ENCODE measurements at regions not wholly inside any gene's neighbourhood (a gene's known extent, or its start where the extent isn't known, plus 50 kb on each side); places are given as distances from the start of the nearest gene placed in this dataset.

DNA sequence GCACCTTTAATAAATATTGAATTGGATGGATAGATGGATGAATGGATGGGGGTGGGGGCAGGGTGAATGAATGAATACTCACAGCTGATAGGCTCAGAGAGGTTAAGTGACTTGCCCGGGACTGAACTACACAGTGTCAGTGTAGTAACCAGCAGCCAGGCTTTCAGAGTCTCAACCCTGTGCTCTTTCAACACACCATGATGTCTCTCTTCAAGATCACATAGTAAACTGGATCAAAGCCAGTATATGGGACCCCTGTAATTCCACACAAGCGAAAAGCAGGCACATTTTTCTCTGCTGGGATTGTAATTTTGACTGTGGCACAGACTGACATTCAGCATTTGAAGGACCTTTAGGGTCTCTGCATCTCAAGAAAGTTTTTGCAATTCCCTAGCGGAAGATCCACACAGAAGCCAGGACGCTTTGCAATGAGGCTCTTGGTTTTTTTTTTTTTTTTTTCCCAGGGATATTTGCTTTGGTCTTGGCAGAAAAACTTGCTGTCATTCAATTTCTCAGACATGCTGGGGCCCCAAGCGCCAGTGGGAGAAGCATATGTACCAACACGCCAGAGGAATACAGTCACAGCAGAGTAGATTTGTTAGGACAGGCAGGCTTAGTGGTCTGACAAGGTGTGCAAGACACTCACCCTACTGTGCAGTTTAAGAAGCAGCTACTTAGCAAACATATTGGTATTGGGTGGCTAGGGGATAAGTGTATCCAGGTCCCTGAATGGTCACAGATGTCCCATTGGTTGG lies 213.1 kb upstream of the CAMK1G start:
- no peak for DNase-seq (ENCODE audit: low spot score)

- peak; percentile 36 for DNase-seq (ENCODE audit: low spot score)
These were observed 208.4 kb upstream of the CAMK1G start for GRCh38 chr1:209375097-209375496.

DNA sequence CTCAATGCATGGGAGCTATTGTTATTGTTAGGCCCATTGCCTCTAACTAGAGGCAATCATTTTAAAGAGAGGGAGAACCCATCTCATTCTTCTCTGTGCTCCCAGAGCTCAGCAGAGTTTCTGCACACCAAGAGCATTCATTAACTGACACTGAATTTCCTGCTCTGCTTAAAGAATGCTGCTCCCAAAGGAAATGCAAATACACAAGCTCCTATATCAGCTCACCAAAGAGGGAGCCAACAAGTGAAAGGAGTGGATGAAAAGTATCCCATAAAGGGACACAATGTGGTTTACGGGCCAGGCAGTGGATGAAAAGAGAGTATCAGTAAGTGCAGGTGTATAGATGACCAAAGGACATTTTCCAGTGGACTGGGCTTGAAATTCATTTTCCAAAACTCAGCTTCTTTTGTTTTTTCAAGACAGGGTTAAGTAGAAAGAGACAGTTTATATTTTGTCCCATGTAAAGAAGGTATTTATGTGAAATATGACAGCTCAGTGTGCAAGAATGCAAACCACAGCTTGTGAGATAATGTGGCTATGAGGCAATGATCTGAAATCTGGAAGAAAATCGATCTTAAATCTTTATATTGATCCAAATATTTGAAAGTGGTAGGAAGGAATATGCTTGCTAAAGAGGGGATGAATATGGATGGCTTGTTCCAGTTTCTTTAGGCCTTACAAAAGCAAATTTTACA lies 207.7 kb upstream of the CAMK1G start:
- peak; percentile 33 for DNase-seq (ENCODE audit: low spot score)

- DNase-seq (ENCODE audit: low spot score), result no peak
These were observed 206.7 kb upstream of the CAMK1G start for GRCh38 chr1:209376774-209377173.

- no peak for DNase-seq (ENCODE audit: low spot score)
These were observed 205.5 kb upstream of the CAMK1G start for GRCh38 chr1:209377995-209378394.

DNA sequence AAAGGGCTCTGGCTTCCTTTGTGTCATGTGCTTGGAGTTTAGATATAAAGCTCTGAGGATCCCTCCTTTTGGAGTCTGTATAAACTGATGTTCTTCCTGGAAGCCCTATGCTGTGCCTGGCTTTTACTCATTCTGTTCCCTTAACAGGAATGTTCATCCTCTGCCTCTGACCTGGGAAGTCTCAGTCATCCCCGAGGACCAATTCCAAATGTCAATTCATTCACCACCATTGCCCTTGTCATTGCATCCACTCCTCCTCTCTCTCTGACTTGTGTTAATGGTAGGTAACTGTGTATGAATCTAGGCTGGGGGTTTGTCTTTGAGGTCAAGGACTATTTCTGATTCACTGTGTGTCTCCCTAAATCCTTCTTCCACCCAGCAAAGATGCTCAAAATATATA lies 204.2 kb upstream of the CAMK1G start:
- no peak for DNase-seq (ENCODE audit: low spot score)

- no peak for DNase-seq (ENCODE audit: low spot score)
These were observed 203.1 kb upstream of the CAMK1G start for GRCh38 chr1:209380420-209380819.

GRCh38 chr1:209382231-209383100 lies 201.0 kb upstream of the CAMK1G start:
- no peak for DNase-seq (ENCODE audit: low spot score)

- DNase-seq (ENCODE audit: low spot score), result peak; percentile 4
These were observed 200.1 kb upstream of the CAMK1G start for GRCh38 chr1:209383422-209383821.

DNA sequence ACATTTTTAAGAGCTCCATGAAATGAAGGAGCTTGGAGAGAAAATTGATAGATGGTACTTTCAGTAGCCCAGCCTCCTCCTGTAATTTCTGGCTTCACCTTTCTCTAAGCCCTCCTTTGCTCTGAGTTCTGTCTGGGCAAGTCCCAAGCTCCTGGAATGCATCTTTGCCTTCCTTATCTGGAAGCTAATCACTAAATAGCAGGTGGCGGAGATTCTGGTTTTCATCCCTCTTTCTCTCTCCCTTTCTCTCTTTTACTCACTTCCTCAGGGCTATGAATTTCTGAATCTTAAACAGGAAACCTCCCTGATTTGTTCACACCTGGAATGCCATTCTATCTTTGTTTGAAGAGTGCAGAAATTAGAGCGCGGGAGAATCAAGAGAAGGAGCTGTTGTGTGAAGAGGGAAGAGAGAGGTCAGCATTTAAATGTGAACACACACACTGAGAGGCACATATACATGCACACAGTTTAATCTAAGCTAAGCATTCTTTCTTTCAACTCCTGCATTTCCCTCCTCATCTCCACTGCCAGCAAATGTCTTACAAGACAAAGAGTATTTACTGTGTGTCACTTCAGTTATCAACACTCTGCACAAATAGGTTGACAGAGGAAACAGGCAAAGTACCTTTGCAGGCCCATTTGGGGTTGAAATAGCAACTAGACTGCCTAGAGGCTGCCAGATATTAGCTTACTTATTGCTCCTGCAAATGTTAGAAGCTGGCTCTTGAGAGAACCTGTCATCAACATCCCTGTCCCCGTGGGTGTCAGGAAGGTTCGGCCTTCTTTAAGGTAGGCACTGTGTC lies 199.4 kb upstream of the CAMK1G start:
- no peak for DNase-seq (ENCODE audit: low spot score)

GRCh38 chr1:209384710-209385550 lies 198.6 kb upstream of the CAMK1G start:
- no peak for DNase-seq (ENCODE audit: low spot score)

- no peak for DNase-seq (ENCODE audit: low spot score)
These were observed 197.4 kb upstream of the CAMK1G start for GRCh38 chr1:209386156-209386555.

- DNase-seq (ENCODE audit: low spot score), result peak; percentile 8
These were observed 196.1 kb upstream of the CAMK1G start for GRCh38 chr1:209387271-209387968.

GRCh38 chr1:209387969-209388329 lies 195.6 kb upstream of the CAMK1G start:
- no peak for DNase-seq (ENCODE audit: low spot score)

- no peak for DNase-seq (ENCODE audit: low spot score)
These were observed 195.2 kb upstream of the CAMK1G start for GRCh38 chr1:209388358-209388757.

DNA sequence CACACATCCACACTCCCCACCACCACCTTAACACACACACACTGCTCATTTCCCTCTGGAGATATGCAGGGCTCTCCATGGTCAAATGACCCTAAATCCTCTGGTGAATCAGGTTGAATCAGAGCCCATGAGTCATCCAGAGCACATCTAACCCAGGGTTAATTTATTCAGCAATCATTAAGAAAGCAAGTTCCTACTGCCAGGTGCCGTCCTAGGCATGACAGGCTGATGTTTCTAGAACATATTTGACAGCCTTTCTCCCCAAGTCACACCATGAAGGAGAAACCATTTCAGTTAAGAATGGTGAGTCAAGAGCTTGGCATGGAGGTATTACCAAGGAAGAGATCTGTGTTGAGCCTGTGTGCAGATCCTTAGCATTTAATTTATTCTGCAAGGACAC lies 194.3 kb upstream of the CAMK1G start:
- peak; percentile 42 for DNase-seq (ENCODE audit: low spot score)

DNA sequence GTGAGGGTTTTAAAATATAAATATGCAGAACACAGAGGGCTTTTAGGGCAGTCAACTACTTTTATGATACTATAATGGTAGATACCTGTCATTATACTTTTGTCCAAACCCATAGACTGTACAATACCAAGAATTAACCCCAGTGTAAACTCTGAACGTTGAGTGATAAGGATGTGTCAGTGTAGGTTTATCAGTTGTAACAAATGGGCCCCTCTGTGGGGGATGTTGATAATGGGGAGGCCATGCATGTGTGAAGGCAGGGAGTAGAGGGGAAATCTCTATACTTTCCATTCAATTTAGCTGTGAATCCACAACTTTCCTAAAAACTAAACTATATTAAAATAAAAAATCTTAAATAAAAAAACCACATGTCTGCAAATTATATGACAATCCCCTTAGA lies 193.5 kb upstream of the CAMK1G start:
- no peak for DNase-seq (ENCODE audit: low spot score)

DNA sequence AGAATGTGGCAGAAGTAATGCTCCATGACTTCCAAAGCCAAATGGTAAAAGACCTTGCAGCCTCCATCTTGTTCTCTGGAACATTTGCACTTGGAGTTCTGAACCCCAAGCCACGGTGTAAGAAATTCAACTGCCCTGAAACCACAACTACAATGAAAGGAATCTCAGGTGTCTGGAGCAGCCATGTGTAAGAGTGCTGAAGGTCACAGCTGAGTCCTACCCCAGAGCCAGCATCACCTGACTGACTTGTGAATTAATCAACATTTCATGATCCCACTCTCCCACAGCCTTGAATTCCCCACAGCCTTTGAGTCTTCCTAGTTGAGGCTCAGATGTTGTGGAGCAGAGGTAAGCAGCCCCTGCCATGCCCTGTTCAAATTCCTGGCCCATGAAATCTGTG lies 192.8 kb upstream of the CAMK1G start:
- DNase-seq (ENCODE audit: low spot score), result no peak

DNA sequence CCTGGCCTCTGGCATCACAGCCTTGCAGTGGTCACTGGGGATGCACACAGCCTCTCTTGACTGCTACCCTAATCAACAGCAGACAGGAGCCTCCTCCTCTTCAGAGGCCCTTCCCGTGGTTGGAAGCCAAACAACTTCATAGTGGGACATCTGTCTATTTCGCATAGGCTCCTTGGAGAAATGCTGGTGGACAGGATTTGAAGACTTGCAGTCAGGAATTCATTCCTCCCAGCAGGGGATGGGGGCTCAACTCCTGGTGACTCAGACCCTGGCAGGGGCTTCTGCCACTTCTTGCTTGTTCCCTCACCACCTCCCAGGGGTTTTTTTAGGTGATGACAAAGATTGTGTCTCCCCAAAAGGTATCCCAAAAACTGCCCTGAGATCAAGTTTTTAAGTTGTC lies 191.7 kb upstream of the CAMK1G start:
- no peak for DNase-seq (ENCODE audit: low spot score)

DNA sequence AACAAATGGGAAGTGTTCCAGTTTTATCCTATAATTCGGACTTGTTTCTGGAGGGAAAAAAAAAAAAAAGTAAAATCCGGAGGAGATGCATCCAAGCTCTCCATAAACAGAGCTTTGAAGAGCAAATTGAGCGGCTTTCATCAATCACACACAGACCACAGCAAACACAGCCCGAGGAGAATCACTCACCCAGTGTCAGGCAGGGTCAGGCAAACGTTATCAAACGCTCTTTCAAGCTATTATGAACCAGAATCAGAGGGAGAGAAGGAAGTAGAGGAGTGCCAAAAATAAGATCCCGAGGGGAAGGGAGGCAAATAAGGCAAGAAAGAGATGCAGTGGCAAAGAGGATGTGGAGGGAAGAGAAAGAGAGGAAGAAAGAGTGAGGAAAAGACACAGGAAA lies 188.3 kb upstream of the CAMK1G start:
- no peak for DNase-seq (ENCODE audit: low spot score)

Measured in HT-29 (cell line).